Coronary artery (tissue), 2 donors: ENCODE measurements at regions not wholly inside any gene's neighbourhood (a gene's known extent, or its start where the extent isn't known, plus 50 kb on each side); places are given as distances from the start of the nearest gene placed in this dataset.
"Not testable (repeated sequence)": the region's sequence is repeated elsewhere in the genome, so short reads cannot be mapped to it uniquely, and the experiment has no call there.

Experiments
- DNase-seq: peaks from one replicate; pipeline ENCODE4 v3.0.0-alpha.2; 2017; ENCODE audit warnings: low spot score
- H3K27ac ChIP-seq, 2 donors: fragments of 200-600 bp; sonication (generic); one replicate each; pipeline ENCODE4 v1.5.1; 2016 to 2019
- H3K4me3 ChIP-seq: fragments of 200-600 bp; sonication (generic); 2 replicates; pipeline ENCODE4 v1.5.1; 2016; ENCODE audit warnings: mild to moderate bottlenecking, moderate library complexity
- CTCF ChIP-seq: fragments of 200-600 bp; sonication (generic); IDR thresholded peaks from one replicate; pipeline ENCODE4 v1.5.1; 2019; ENCODE audit warnings: antibody characterized with exemption

DNA sequence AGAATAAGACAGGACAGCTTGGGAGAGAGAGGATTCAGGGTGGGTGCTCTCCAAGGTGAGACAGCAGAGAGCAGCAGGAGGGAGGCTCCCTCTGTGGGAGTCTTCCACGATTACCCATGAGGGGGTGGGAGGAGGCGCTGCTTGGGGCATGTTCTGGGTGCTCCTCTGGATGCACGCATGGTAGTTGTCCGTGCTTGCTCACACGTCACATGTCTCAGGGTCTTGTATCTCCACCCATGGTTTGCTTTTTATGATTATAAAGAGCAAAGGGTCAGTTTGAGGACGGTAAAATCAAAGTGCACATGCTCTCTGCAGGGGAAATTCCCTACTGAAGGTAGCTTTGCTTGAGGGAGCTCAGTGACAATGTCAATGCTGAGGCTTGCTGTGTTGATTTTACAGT is 338.4 kb downstream of the THBS2 start:
- no peak for DNase-seq
- Histone ChIP-seq H3K4me3 (no peak overlapping the region), H3K27ac (no peak overlapping the region)
- no peak for TF ChIP-seq CTCF

DNA sequence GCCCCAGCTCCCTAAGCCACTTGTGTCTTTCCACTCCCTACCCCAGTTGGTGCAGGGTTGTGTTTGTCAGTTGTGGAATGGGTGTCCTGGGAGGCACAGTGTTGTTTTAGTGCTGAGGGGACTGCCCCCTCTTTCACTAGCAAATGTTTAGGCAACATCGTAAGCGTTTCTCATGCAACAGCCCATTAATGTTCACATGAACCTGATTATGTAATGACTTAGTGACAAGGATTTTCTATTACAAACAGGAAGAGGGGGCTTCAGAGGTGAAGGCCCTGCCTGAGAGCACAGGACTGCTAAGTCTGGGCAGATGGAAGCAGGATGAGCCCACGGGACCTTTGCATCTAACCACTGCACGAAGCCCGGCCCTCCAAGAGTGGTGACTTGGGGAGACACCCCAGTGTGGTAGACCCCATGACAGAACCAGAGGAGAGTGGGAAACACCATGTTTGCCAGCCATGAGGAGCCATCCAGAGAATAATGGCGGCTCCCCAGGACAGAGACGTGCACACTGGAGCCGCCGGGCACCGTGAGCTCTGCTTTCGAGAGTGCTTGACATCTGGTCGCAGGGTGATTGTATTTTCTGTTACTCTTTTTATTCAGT is 339.7 kb downstream of the THBS2 start:
- no peak overlapping the region for H3K27ac ChIP-seq
- no peak for DNase-seq
- TF ChIP-seq CTCF: no peak
- H3K4me3 ChIP-seq: no peak overlapping the region

DNA sequence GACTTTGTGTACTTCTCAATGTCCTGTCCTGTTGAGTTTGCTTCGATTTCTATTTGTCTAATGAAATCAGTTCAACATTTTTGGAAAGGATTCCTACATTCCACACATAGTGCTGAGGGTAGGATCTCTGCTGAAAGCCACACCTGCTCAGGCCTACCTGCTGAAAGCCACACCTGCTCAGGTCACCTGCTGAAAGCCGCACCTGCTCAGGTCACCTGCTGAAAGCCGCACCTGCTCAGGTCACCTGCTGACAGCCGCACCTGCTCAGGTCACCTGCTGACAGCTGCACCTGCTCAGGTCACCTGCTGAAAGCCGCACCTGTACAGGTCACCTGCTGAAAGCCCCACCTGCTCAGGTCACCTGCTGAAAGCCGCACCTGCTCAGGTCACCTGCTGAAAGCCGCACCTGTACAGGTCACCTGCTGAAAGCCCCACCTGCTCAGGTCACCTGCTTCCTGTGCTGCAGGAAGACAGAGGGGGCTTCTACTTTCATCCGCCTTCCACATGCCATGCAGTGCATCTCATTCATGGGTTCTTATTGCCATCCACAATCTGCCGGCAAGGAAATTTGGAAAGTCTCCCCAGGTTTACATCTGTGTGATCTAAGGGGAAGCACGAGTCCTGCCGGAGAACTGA is 340.3 kb downstream of the THBS2 start:
- H3K4me3 ChIP-seq, H3K27ac ChIP-seq: not testable (repeated sequence)
- peak; percentile 16 for DNase-seq

- DNase-seq: peak; percentile 26
- no peak overlapping the region for H3K27ac ChIP-seq
- no peak for TF ChIP-seq CTCF
Measured at GRCh38 chr6:168909288-168909687, 344.4 kb downstream of the THBS2 start.

GRCh38 chr6:168908887-168909286 is 344.8 kb downstream of the THBS2 start:
- TF ChIP-seq CTCF: no peak
- H3K27ac ChIP-seq: no peak overlapping the region
- H3K4me3 ChIP-seq: no peak overlapping the region
- DNase-seq: no peak

More at GRCh38 chr6:168909288-168909687, 344.4 kb downstream of the THBS2 start:
- no peak overlapping the region for H3K4me3 ChIP-seq

GRCh38 chr6:168908166-168908565 is 345.5 kb downstream of the THBS2 start:
- no peak for TF ChIP-seq CTCF
- no peak overlapping the region for H3K27ac ChIP-seq
- H3K4me3 ChIP-seq: no peak overlapping the region
- DNase-seq: no peak

DNA sequence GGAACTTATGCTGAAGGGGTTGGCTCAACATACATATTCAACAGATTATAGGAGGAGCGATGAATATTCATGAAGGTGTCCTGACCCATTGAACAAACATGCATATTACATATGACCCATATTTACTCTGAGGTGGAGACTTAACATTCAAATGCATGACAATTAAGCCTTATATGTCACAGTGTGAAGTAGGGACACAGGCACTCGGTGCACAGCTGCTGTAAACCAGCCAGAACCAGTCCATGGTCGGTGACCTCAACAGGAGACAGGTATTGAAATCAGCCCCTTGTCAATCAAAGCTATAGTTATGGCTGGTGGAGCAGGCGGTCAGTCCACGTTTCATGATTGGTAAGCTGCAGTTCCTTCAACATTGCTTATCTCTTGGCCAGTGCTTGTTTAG is 347.3 kb downstream of the THBS2 start:
- Histone ChIP-seq H3K4me3 (no peak overlapping the region), H3K27ac (no peak overlapping the region)
- DNase-seq: no peak
- TF ChIP-seq CTCF: no peak
